HEK293 (cell line): ENCODE measurements at regions not wholly inside any gene's neighbourhood (a gene's known extent, or its start where the extent isn't known, plus 50 kb on each side); places are given as distances from the start of the nearest gene placed in this dataset.

ENCODE experiments used
- CTCF ChIA-PET: fragments of 350-600 bp; formaldehyde crosslinking; extraction: SDS; loops from one replicate; lab custom pipeline; 2021; ENCODE audit warnings: antibody characterized with exemption; lab: Yijun Ruan, JAX
- POLR2A ChIA-PET: fragments of 300-600 bp; formaldehyde crosslinking; extraction: SDS; loops from one replicate; lab custom pipeline; 2020; ENCODE audit warnings: antibody characterized with exemption, inconsistent platforms; lab: Yijun Ruan, JAX
- H3K27ac ChIP-seq: fragments of 200-500 bp; sonication (Bioruptor generic); 2 replicates; pipeline ENCODE4 v1.5.1; 2014; ENCODE audit warnings: low read depth, low read length, control low read depth, inconsistent platforms; ENCODE audit errors: extremely low read depth
- H3K36me3 ChIP-seq, 2 experiments: fragments of 200-500 bp in 1 of 2; sonication (Bioruptor generic) in 1 of 2; 1 replicate in 1 of 2; 2 replicates in 1 of 2; pipeline ENCODE4 v1.5.1; 2014 to 2017; ENCODE audit warnings: inconsistent platforms in 2 of 2, low read length in 2 of 2; ENCODE audit not compliant: control insufficient read depth in 2 of 2, insufficient read depth in 1 of 2
- H3K4me1 ChIP-seq: fragments of 200-500 bp; sonication (Bioruptor generic); 2 replicates; pipeline ENCODE4 v1.5.1; 2014; ENCODE audit warnings: mild to moderate bottlenecking, low read length, inconsistent platforms; ENCODE audit not compliant: control insufficient read depth, insufficient read depth
- H3K4me3 ChIP-seq: 2 replicates; pipeline ENCODE4 v1.5.1; 2011; ENCODE audit warnings: low read depth, mild to moderate bottlenecking, control low read depth, low read length, moderate library complexity
- H3K9me3 ChIP-seq: fragments of 200-500 bp; sonication (Bioruptor generic); 2 replicates; pipeline ENCODE4 v1.5.1; 2014; ENCODE audit warnings: low read depth, low read length, inconsistent platforms; ENCODE audit not compliant: control insufficient read depth, insufficient read depth
- BCL6B ChIP-seq: fragments of 450-650 bp; formaldehyde crosslinking; IDR thresholded peaks from 2 replicates; pipeline ENCODE4 v1.5.1; 2017; ENCODE audit warnings: missing biosample characterization, missing genetic modification characterization
- KLF10 ChIP-seq: fragments of 450-650 bp; IDR thresholded peaks from 2 replicates; pipeline ENCODE4 v1.5.1; 2018; ENCODE audit warnings: missing biosample characterization, mild to moderate bottlenecking, missing genetic modification characterization
- KLF8 ChIP-seq: fragments of 450-650 bp; formaldehyde crosslinking; IDR thresholded peaks from 2 replicates; pipeline ENCODE4 v1.5.1; 2016; ENCODE audit warnings: missing biosample characterization, missing genetic modification characterization
- OSR2 ChIP-seq: fragments of 450-650 bp; formaldehyde crosslinking; IDR thresholded peaks from 2 replicates; pipeline ENCODE4 v1.5.1; 2016; ENCODE audit warnings: missing biosample characterization, missing genetic modification characterization
- PRDM10 ChIP-seq: fragments of 450-650 bp; formaldehyde crosslinking; IDR thresholded peaks from 2 replicates; pipeline ENCODE4 v1.5.1; 2016; ENCODE audit warnings: missing biosample characterization, missing genetic modification characterization
- SALL2 ChIP-seq: fragments of 450-650 bp; formaldehyde crosslinking; IDR thresholded peaks from 2 replicates; pipeline ENCODE4 v1.5.0; 2017; ENCODE audit warnings: missing biosample characterization, mild to moderate bottlenecking, missing genetic modification characterization, borderline replicate concordance
- WT1 ChIP-seq: fragments of 450-650 bp; formaldehyde crosslinking; IDR thresholded peaks from 2 replicates; pipeline ENCODE4 v1.5.1; 2016; ENCODE audit warnings: missing biosample characterization, missing genetic modification characterization
- ZBTB1 ChIP-seq: fragments of 450-650 bp; formaldehyde crosslinking; IDR thresholded peaks from 2 replicates; pipeline ENCODE4 v1.5.1; 2016; ENCODE audit warnings: missing biosample characterization, missing genetic modification characterization
- ZBTB48 ChIP-seq: fragments of 450-650 bp; formaldehyde crosslinking; IDR thresholded peaks from 2 replicates; pipeline ENCODE4 v1.5.1; 2016; ENCODE audit warnings: missing biosample characterization, missing genetic modification characterization
- ZNF146 ChIP-seq: fragments of 450-650 bp; formaldehyde crosslinking; IDR thresholded peaks from 2 replicates; pipeline ENCODE4 v1.5.1; 2016; ENCODE audit warnings: missing biosample characterization, missing genetic modification characterization
- ZNF157 ChIP-seq: fragments of 450-650 bp; formaldehyde crosslinking; IDR thresholded peaks from 2 replicates; pipeline ENCODE4 v1.5.1; 2016; ENCODE audit warnings: missing biosample characterization, missing genetic modification characterization
- ZNF2 ChIP-seq: fragments of 450-650 bp; formaldehyde crosslinking; IDR thresholded peaks from 2 replicates; pipeline ENCODE4 v1.5.1; 2016; ENCODE audit warnings: missing biosample characterization, missing genetic modification characterization
- ZNF335 ChIP-seq: fragments of 450-650 bp; formaldehyde crosslinking; conservative IDR thresholded peaks from 2 replicates; pipeline ENCODE4 v1.5.1; 2016; ENCODE audit warnings: missing biosample characterization, missing genetic modification characterization
- ZNF341 ChIP-seq: fragments of 450-650 bp; formaldehyde crosslinking; IDR thresholded peaks from 2 replicates; pipeline ENCODE4; 2016; ENCODE audit warnings: low read depth, missing biosample characterization, missing genetic modification characterization
- ZNF398 ChIP-seq: fragments of 450-650 bp; formaldehyde crosslinking; IDR thresholded peaks from 2 replicates; pipeline ENCODE4 v1.5.1; 2017; ENCODE audit warnings: missing biosample characterization, missing genetic modification characterization
- ZNF529 ChIP-seq: fragments of 450-650 bp; formaldehyde crosslinking; IDR thresholded peaks from 2 replicates; pipeline ENCODE4 v1.5.1; 2017; ENCODE audit warnings: missing genetic modification characterization, missing biosample characterization; ENCODE audit not compliant: insufficient replicate concordance
- ZNF610 ChIP-seq: fragments of 450-650 bp; formaldehyde crosslinking; IDR thresholded peaks from 2 replicates; pipeline ENCODE4 v1.5.1; 2016; ENCODE audit warnings: missing biosample characterization, missing genetic modification characterization, borderline replicate concordance
- ZNF692 ChIP-seq: fragments of 450-650 bp; formaldehyde crosslinking; IDR thresholded peaks from 2 replicates; pipeline ENCODE4 v1.5.1; 2016; ENCODE audit warnings: missing biosample characterization, missing genetic modification characterization

- TF ChIP-seq ZNF398 (no peak), ZNF146 (tag by site-specific recombination) (no peak), ZNF692 (tag by site-specific recombination) (0 out of 2 replicates have a peak, but pooled peaks have one; percentile 21), ZNF157 (no peak), WT1 (peak; percentile 91), OSR2 (peak; percentile 24; the same call in 1 of the 2 replicates), ZBTB48 (tag by site-specific recombination) (no peak), ZBTB1 (tag by site-specific recombination) (no peak), KLF8 (tag by site-specific recombination) (no peak), ZNF2 (no peak), KLF10 (tag by site-specific recombination) (no peak)
Observed at GRCh38 chr1:221310180-221310579, 430.9 kb downstream of the HLX start (continued).

- Histone ChIP-seq H3K27ac (no peak overlapping the region), H3K4me3 (no peak overlapping the region), H3K36me3 (no peaks in the 10 kb centered on the region), H3K4me1 (no peaks in the 10 kb centered on the region), H3K9me3 (no peaks in the 10 kb centered on the region)
- TF ChIP-seq PRDM10: peak; percentile 46; the same call in 1 of the 2 replicates
- no peak for TF ChIP-seq ZNF529 (tag by site-specific recombination)
- CTCF ChIA-PET: interaction anchor here (0.6 to 2.3 kb wide), 3 partner anchors 10 to 162 kb away, joined by 5 to 7 read pairs (median 5); no protein-coding TSS in a partner anchor
- POLR2A ChIA-PET: interaction anchor here (0.6 kb wide), 1 partner anchor 19 kb away, joined by 3 read pairs; no protein-coding TSS in a partner anchor
Observed at GRCh38 chr1:221315330-221315729, 426.6 kb downstream of the DUSP10 start.

GRCh38 chr1:221316491-221317056, 425.3 kb downstream of the DUSP10 start:
- ChIA-PET CTCF (interaction anchor here (2.3 kb wide), 1 partner anchor 9 kb away, joined by 7 read pairs; no protein-coding TSS in a partner anchor), POLR2A (no interaction called here)
- no peaks in the 10 kb centered on the region for H3K9me3 ChIP-seq
- no peak overlapping the region for H3K4me3 ChIP-seq
- H3K4me1 ChIP-seq: no peaks in the 10 kb centered on the region
- H3K27ac ChIP-seq: no peak overlapping the region
- H3K36me3 ChIP-seq: no peaks in the 10 kb centered on the region
- TF ChIP-seq ZNF610 (no peak), BCL6B (tag by site-specific recombination) (peak; percentile 77; the same call in 1 of the 2 replicates), SALL2 (tag by site-specific recombination) (no peak), ZNF398 (0 out of 2 replicates have a peak, but pooled peaks have one; percentile 16), ZNF335 (tag by site-specific recombination) (peak; percentile 68; the same call in 1 of the 2 replicates), ZNF341 (tag by site-specific recombination) (no peak)
